SH-SY5Y (cell line): ENCODE measurements at regions not wholly inside any gene's neighbourhood (a gene's known extent, or its start where the extent isn't known, plus 50 kb on each side); places are given as distances from the start of the nearest gene placed in this dataset.

Source experiments
- GATA2 ChIP-seq: IDR thresholded peaks from 2 replicates; pipeline ENCODE4 v1.6.1; 2011; ENCODE audit warnings: mild to moderate bottlenecking, low read depth, low read length
- GATA3 ChIP-seq: IDR thresholded peaks from 2 replicates; pipeline ENCODE4 v1.6.1; 2011; ENCODE audit warnings: low read depth, mild to moderate bottlenecking, low read length, moderate library complexity

DNA sequence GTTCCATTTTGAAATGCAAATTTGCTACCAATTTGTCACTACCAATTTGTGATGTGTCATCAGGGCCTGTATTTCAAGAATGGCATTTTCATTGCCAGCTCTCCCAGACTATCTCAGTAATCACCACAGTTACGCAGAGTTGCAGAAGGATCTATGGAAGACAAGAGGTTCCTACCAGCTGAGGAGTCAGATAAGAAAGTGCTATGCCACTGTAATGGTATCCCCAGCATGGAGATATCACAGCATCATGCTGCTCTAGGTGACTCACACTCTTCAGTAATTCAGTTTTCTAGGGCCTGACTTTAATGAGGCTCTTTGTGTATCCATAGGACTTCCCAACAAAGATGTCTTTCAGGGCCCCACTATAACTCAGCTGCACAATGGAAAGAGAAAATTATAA, 490.3 kb downstream of the ARHGEF28 start:
- no peak for TF ChIP-seq GATA3
- no peak for TF ChIP-seq GATA2
